GM18511 (cell line): ENCODE measurements at regions not wholly inside any gene's neighbourhood (a gene's known extent, or its start where the extent isn't known, plus 50 kb on each side); places are given as distances from the start of the nearest gene placed in this dataset.

Source experiments
- ATAC-seq: cut with Tn5 transposase; IDR thresholded peaks from one replicate; pipeline ENCODE4 v1.9.1; 2021; ENCODE audit warnings: mild to moderate bottlenecking, moderate library complexity; ENCODE audit not compliant: unreplicated experiment

GRCh38 chr7:67413670-67414069, 417.0 kb downstream of the TYW1 start:
- no peak for ATAC-seq

- ATAC-seq: no peak
These were observed 418.2 kb downstream of the TYW1 start for GRCh38 chr7:67414858-67415257.

GRCh38 chr7:67422601-67423000, 426.0 kb downstream of the TYW1 start:
- ATAC-seq: no peak

- no peak for ATAC-seq
These were observed 426.4 kb downstream of the TYW1 start for GRCh38 chr7:67423065-67423464.

GRCh38 chr7:67426654-67427053, 430.0 kb downstream of the TYW1 start:
- ATAC-seq: no peak

- no peak for ATAC-seq
These were observed 433.1 kb downstream of the TYW1 start for GRCh38 chr7:67429735-67430134.

GRCh38 chr7:67432536-67433234, 436.1 kb downstream of the TYW1 start:
- no peak for ATAC-seq

- ATAC-seq: no peak
These were observed 439.4 kb downstream of the TYW1 start for GRCh38 chr7:67435894-67436535.

- no peak for ATAC-seq
These were observed 441.7 kb downstream of the TYW1 start for GRCh38 chr7:67438198-67438882.

GRCh38 chr7:67438913-67439505, 442.4 kb downstream of the TYW1 start:
- no peak for ATAC-seq

- no peak for ATAC-seq
These were observed 443.7 kb downstream of the TYW1 start for GRCh38 chr7:67440321-67440720.

GRCh38 chr7:67445728-67446127, 449.1 kb downstream of the TYW1 start:
- ATAC-seq: no peak

GRCh38 chr7:67447297-67447696, 450.7 kb downstream of the TYW1 start:
- ATAC-seq: no peak

- no peak for ATAC-seq
These were observed 451.6 kb downstream of the TYW1 start for GRCh38 chr7:67448271-67448670.

GRCh38 chr7:67450171-67450570, 453.5 kb downstream of the TYW1 start:
- no peak for ATAC-seq

- ATAC-seq: no peak
These were observed 454.7 kb downstream of the TYW1 start for GRCh38 chr7:67451306-67451705.

GRCh38 chr7:67452516-67453026, 455.9 kb downstream of the TYW1 start:
- ATAC-seq: no peak

GRCh38 chr7:67453580-67454380, 457.1 kb downstream of the TYW1 start:
- ATAC-seq: no peak

- ATAC-seq: no peak
These were observed 458.9 kb downstream of the TYW1 start for GRCh38 chr7:67455508-67455907.

GRCh38 chr7:67462781-67463191, 466.2 kb downstream of the TYW1 start:
- ATAC-seq: no peak

- no peak for ATAC-seq
These were observed 466.7 kb downstream of the TYW1 start for GRCh38 chr7:67463316-67463715.
